GM12892 (cell line): ENCODE measurements at regions not wholly inside any gene's neighbourhood (a gene's known extent, or its start where the extent isn't known, plus 50 kb on each side); places are given as distances from the start of the nearest gene placed in this dataset.

ENCODE experiments used
- POLR2A ChIP-seq: IDR thresholded peaks from 2 replicates; pipeline ENCODE4 v1.6.1; 2011; ENCODE audit warnings: low read depth, low read length, control low read depth
- POLR2AphosphoS5 ChIP-seq: IDR thresholded peaks from 2 replicates; pipeline ENCODE4 v1.6.1; 2011; ENCODE audit warnings: low read depth, low read length, control low read depth
- TAF1 ChIP-seq: IDR thresholded peaks from 2 replicates; pipeline ENCODE4 v1.6.1; 2011; ENCODE audit warnings: low read depth, mild to moderate bottlenecking, control low read depth, low read length, borderline replicate concordance

GRCh38 chr19:30309176-30309575 lies 63.0 kb upstream of the ZNF536 start:
- TF ChIP-seq POLR2AphosphoS5 (no peak), POLR2A (no peak), TAF1 (no peak)
